Fibroblast of skin of right biceps (primary cell): ENCODE measurements at regions not wholly inside any gene's neighbourhood (a gene's known extent, or its start where the extent isn't known, plus 50 kb on each side); places are given as distances from the start of the nearest gene placed in this dataset.
A peak's percentile ranks its signal among the peaks of the same experiment; 100 is the strongest.

Experiments
- DNase-seq: peaks from one replicate; pipeline ENCODE4 v3.0.0-alpha.2; 2013

- no peak for DNase-seq
Measured at GRCh38 chr2:22882643-22883042, 502.3 kb upstream of the KLHL29 start.

- DNase-seq: no peak
Measured at GRCh38 chr2:22883054-22883453, 501.9 kb upstream of the KLHL29 start.

- no peak for DNase-seq
Measured at GRCh38 chr2:22885245-22885644, 499.7 kb upstream of the KLHL29 start.

DNA sequence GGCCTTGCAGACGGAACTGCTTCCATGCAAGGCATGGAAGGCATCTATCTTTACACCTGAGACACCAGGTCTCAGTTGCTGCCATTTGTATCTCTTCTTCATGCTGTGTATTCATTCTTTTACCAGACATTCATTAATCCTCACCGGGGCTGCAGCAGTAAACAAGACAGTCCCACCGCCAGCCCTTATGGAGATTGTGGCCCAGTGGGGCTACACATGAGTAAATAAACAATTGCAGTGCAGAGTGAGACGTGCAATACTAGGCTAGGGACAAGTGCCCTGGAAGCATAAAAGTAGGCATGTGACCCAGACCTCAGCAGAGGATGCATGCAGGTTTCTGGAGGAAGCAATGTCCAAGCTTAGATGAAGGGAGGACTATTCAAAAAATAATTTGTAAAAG lies 497.6 kb upstream of the KLHL29 start:
- no peak for DNase-seq

GRCh38 chr2:22887845-22888244 lies 497.1 kb upstream of the KLHL29 start:
- DNase-seq: no peak

DNA sequence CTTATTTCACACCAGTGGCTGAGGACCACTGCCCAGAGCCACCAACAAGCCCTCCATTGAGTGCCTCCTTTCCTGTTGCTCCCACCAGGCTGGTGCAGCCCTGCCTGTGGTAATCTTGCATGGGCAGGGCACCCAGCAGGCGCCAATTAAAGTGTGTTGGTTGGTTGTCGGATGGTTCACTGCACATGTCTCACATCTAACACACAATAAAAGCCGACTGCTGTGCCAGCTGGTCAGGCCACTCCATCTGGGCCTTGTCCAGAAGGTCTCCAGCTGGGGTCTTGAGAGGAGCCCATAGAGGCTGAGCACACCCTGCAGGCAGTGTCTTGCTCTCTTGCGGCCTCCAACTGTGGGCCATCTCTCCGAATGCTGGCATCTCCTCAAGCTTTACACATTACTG lies 494.8 kb upstream of the KLHL29 start:
- no peak for DNase-seq

DNA sequence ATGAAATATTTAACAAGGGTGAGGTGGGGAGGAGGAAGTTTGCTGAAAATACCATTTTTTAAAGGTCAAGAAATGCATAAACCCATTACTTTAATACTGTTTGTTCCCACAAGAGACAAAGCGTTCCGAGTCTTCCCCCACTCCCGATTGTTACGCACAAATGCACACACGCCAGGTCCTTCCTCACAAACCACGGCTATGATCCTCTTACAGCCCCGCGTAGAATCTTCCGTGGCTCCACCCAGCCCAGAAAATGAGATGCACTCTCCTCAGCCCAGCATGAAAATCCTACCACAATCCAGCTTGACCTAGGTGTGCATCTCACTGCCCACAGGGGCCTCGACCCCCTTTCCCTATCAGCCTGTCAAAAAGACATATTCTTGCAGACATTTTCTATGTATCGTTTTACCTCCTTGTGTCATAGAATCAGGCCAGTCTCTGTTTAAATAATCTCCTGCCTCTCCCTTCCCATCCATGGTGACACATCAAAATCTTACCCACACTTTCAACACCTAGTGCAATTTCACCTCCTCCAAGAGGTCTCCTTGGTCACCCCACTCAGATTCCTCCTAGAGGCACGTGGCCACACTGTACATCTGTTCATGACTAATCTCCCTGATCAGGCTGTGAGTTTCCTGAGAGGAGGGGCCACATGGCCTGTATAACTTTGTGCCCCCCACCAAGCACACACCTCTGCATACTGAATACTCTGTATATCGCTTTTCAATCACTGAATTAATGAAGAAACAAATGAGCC lies 491.0 kb upstream of the KLHL29 start:
- peak; percentile 21 for DNase-seq

- no peak for DNase-seq
Measured at GRCh38 chr2:22894761-22895160, 490.2 kb upstream of the KLHL29 start.

DNA sequence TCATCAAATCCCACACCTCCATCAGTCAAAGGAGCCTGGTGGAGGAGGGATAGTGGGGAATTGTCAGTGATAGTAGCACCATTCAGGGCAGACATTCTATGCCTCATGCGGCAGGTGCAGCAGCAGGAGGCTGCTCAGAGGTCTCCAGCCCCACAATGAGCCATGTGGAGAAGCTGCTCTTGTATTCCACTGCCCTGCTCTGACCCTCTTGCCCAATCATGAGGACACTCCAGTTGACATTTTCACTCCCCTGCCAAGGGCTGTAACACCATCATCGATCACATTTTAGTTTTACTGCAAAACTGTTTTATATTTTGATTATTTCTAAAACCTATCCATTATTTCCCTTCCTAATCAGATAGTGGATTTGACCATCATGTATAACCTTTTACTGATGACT lies 487.6 kb upstream of the KLHL29 start:
- no peak for DNase-seq

DNA sequence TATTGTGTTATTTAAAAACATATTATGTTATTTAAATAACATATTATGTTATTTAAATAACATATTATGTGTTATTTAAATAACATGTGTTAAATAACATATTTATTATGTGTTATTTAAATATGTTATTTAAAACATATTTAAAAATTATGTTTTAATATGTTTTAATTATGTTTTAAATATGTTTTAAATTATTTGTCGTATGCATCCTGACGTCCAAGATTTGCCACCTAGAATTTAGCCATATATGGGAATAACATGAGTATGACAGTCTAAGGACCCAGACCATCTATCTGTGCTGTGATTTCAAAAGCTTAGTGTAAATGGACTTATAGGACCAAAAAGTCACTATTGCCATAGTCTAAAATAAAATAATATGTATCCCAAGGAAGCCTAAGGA lies 484.3 kb upstream of the KLHL29 start:
- DNase-seq: no peak

DNA sequence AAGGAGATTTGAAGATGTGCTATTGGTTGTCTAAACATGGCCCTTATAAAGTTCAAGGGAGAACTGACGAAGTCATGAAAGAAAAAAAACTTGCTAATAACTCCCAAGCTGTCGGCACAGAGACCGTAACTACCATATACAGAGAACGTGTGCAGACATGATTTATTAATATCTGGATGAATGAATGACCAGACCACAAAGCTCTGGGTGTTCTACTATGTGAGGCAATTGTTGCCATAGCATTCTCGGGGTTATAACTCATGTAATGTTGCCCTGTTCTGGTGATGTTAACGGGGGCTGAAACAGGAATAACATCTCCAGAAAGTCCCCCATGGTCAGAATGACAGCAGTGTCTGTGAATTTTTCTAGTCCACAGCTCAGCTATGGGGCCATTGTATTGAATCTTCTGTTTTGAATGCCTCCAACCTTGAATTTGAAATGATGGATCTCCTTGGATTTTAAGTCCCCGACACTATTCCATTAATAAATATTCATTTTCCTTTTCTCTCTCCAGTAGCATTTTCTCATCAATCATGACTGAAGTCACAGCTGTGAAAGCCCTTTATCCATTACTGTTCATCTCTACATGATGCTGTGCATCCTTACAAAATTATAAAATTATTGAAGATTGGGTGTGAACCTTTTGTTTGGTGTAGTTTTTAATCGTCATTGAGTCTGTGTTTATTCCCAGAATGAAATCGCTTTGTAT lies 483.4 kb upstream of the KLHL29 start:
- no peak for DNase-seq

DNA sequence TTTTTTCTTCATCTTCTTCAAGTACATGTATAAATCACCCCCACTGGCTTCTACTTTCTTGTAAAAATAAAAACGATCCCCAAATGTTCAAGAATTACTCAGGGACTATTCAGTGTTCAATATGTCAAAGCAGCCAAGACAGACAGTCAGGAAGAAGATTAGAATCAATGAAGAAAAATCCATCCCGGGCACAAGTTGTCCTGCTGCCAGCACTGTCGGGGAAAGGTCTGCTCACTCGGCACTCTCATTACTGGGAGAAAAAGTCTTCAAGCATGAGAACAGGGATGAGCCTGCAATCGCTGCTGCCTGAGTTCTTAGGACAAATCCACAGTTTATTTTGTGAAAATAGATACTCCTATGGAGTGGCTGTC lies 482.8 kb upstream of the KLHL29 start:
- no peak for DNase-seq

DNA sequence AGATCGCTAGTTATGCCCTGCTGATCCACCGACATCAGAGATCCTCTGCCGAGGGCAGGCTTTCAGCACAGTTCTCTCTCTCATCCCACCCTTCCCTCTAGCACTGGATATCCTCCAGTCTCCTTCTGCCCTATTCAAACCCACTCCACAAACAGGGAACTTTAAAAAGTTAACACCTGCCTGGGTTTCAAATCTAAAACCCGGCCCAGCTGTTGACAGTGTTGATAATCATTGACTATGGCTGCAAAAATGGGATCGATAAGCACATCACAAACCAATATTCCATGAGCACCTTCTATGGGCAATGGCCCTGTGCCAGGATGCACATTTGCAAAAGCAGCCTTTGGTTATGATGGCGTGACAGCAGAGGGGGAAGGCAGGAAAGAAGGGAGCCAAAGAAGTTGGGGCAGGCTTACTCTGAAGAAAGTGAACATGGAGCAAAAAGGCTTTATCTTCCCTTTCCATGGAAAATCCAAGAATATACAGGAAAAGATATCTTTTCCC lies 482.3 kb upstream of the KLHL29 start:
- no peak for DNase-seq

DNA sequence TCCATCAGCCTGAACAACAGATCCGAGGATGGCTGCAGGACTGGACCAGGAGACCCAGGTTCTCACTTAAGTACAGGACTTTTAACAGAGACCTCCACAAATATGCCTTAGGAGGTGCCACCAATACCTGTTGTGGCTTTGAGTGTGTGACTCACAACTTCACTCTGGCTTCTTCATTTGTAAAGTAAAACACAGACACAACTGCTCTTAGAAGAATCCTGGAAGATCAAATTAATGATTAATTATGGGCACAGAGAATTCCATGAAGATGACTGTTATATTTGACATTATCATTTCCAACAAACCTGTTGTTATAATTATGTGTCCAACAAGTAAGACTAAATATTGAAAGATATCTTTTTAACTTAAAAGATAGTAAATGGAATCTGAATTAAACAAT lies 481.4 kb upstream of the KLHL29 start:
- no peak for DNase-seq

GRCh38 chr2:22904126-22904684 lies 480.8 kb upstream of the KLHL29 start:
- peak; percentile 8 for DNase-seq

GRCh38 chr2:22907330-22907729 lies 477.6 kb upstream of the KLHL29 start:
- no peak for DNase-seq

DNA sequence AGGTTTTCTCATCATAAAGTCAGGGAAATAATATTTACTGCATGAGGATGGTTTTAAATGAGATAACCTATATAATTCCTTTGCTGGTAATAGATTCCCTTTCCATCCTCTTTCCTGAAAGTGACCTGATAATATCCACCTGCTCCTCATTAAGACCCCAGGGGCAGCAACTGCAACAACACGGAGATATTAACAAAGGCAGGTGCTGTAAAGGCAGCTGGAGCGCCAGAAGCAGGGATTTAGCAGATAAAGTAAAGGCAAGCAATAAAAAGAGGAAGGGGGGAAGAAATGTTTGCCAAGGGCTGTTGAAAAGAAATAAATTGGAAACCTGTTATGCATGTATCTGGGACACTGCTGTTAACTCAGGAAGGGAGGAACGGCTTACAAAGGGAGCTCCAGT lies 472.6 kb upstream of the KLHL29 start:
- DNase-seq: no peak

- DNase-seq: no peak
Measured at GRCh38 chr2:22929998-22930397, 455.0 kb upstream of the KLHL29 start.

DNA sequence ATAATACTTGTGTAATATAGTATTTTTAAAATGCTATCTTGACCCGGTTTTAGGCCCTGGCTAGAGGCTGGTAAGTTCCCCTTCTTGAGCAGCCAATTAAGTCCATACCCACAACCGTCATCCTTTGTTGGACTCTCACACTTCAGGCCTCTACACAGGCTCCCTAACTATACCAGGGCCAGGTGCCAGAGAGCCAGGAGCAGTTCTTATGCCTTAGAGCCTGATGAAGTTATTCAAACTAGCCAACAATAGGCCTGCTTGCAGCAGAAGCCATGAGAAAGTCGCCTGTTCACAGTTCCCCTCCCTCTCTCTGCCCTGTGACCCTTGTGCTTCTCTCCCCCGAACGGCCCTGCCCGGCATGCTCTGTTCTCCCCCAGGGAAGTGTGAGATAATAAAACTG lies 454.2 kb upstream of the KLHL29 start:
- DNase-seq: no peak

DNA sequence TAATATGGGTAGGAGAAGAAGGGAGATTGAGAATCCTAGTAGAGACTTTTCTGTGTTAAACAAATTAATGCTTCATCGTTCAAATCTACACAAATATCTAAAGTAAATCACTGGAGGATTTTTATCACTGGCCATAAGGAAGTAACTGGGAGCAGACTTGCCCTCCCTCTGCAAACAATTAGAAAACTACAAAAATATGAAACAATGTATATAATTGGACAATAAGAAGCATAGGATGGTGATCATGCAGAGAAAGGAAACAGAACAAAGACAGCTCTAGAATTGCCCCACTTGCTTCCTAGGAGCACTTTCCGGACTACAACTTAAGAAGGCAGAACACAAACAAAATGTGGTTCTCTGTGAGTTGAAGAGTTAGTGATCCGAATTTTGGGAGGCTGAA lies 452.7 kb upstream of the KLHL29 start:
- DNase-seq: no peak

- no peak for DNase-seq
Measured at GRCh38 chr2:22934747-22935146, 450.2 kb upstream of the KLHL29 start.

DNA sequence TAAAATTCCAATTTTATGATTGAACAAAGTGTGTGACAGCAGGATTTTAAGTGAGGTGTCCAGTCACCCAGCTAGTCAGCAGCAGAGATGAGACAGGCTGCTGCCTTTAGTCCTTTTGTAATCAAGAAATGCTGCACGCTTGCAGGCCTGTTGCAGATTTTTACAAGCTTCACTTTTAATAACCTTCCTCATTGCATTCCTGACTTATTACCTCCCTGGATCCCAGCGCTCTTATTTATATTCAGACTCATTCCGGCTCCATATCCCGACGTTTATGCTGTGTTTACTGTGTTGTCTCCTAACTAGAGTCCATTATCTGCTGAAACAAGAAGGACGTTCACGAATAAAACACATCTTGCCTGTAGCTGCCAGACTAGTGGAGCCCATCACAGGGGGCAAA lies 442.5 kb upstream of the KLHL29 start:
- no peak for DNase-seq

DNA sequence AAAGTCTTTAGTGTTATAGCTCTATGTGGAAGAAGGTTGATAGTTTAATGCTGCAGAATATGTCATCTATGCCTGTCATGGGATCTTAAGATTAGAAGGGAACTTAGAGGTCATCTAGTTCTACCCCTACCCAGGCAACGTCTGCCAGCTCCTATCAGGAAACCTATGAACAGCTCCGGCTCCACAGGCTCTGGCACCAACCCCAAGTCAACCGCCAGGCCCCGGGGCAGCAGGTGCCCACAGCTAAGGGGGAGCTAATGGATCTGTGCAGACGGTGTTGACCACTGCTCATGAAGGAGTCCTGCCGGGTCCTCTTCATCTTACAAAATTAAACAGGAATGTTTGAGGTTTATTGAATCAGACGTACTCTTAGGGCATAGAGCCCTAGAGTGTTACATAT lies 440.8 kb upstream of the KLHL29 start:
- no peak for DNase-seq

DNA sequence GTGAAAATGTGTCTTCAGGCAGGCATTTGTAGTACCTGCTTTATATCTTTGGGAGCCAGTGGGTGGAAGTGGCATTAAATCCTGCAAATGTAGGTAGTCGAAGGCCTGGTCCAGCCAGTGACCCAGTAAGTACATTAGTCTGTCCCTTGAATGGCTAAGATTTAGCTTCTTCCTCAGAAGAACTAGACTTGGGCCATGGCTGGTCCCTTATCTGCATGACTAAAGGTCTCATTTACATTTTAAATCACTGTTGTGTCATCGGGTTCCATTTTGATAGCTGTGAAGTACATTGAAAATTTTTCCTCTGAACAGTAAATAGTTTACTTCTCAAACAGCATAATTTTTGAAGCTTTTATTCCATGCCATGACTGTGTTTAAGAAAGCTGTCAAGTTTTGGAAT lies 438.4 kb upstream of the KLHL29 start:
- DNase-seq: no peak
